Fibroblast of villous mesenchyme (primary cell): ENCODE measurements at regions not wholly inside any gene's neighbourhood (a gene's known extent, or its start where the extent isn't known, plus 50 kb on each side); places are given as distances from the start of the nearest gene placed in this dataset.

Experiments used
- DNase-seq: peaks from one replicate; pipeline ENCODE4 v3.0.0-alpha.2; 2010; ENCODE audit warnings: low read depth
- H3K4me3 ChIP-seq: 2 replicates; pipeline ENCODE4 v1.5.1; 2011; ENCODE audit warnings: low read depth, mild to moderate bottlenecking, low read length
- TF ChIP-seq, protein P1 (sequence below): IDR thresholded peaks from 2 replicates; pipeline ENCODE4 v1.5.1; 2012; ENCODE audit warnings: low read depth, mild to moderate bottlenecking, low read length; ENCODE audit not compliant: insufficient read depth

DNA sequence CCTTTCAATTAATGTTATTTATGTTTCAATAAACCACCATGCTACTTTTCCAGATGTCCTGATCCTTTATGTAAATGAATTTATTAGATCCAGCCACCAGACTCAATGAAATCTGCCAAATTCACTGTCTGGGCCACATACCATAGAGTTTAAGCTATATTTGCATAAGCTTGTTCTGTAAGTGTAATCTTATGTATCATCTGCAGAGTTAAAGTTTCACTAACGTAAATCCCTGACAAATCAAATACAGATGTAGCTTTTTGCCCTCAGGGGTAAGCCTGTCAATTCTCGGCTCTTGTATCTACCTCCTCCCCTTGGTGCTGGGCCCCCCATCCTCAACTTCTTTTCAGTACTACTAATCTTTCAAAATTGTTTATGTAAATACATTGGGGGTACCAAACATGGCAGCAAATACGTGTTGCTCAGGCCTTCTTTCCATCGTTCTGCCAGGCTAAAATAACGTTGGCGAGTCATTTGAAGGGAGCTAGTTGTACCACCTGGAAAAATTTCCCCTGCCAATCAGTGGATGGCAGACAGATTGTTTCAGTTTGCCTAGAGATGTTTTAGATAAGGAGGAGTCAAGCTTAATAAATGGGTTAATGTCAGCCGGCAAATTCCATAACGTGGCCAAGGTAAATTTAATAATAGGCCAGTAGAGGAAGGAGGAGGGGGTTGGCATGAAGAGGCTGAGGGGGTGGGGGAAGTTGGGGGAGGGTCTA, 79.6 kb downstream of the RPS12 start:
- no peak for DNase-seq
- H3K4me3 ChIP-seq, result no peak overlapping the region
- TF ChIP-seq, protein P1, sequence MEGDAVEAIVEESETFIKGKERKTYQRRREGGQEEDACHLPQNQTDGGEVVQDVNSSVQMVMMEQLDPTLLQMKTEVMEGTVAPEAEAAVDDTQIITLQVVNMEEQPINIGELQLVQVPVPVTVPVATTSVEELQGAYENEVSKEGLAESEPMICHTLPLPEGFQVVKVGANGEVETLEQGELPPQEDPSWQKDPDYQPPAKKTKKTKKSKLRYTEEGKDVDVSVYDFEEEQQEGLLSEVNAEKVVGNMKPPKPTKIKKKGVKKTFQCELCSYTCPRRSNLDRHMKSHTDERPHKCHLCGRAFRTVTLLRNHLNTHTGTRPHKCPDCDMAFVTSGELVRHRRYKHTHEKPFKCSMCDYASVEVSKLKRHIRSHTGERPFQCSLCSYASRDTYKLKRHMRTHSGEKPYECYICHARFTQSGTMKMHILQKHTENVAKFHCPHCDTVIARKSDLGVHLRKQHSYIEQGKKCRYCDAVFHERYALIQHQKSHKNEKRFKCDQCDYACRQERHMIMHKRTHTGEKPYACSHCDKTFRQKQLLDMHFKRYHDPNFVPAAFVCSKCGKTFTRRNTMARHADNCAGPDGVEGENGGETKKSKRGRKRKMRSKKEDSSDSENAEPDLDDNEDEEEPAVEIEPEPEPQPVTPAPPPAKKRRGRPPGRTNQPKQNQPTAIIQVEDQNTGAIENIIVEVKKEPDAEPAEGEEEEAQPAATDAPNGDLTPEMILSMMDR, result no peak

DNA sequence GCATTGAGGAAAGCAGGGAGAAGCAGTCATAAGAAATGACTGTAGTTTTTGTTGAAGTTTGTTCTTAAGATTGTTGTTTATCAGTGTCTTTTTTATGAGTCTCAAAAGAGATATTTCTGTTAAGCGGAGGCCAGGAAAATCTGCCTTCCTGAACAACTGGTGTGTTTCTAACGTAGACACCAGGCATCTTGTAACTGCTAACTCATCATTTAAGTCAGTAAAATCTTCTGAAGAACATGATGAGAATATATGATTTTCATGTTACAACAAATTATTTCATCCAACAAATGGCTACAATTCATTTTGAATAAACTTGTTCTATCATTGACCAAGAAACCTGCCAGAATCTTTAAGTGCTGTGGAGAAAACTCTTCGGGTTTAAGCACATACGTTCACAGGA, 84.0 kb downstream of the RPS12 start:
- H3K4me3 ChIP-seq, result no peak overlapping the region
- TF ChIP-seq, protein P1, result no peak
- DNase-seq, result no peak

DNA sequence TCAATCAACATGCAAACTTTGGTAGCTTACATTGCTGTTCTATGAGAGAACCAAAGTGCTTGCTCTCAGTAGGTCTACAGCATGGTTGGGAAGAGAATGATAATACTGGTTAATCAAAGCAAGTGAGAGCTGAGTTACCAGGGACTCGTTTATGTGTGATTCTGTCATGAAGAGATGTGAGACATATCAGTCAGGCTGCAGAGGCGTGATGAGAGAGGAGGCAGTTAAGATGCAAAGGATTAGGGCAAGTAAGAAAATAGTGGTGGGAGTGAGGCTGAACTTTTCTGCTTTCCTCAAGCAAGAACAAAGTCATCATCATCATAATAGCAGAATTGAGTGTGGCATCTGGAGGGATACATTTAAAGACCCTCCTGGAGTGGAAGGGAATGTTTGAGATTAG, 86.5 kb downstream of the RPS12 start:
- H3K4me3 ChIP-seq, result no peak overlapping the region
- TF ChIP-seq, protein P1, result no peak
- DNase-seq, result no peak

DNA sequence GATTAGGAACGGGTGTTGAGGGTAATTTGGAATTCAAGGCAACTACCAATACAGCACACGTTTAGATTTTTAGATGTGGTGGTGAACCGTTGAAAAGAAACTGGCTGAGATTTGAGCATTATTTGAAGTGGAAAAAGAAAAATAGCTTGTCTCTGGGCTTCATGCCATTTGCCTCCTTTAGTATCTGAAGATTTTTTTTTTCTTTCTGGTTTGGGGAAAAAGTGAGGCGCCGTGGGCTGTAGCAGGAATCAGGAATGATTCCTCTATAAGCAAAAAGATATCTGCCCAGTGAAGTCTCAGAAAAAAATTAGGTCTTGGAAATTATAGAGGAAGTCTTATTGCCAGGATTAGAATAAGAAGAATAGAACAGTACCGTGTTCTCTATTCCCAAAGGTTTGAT, 88.5 kb downstream of the RPS12 start:
- no peak for DNase-seq
- TF ChIP-seq, protein P1, result no peak

DNA sequence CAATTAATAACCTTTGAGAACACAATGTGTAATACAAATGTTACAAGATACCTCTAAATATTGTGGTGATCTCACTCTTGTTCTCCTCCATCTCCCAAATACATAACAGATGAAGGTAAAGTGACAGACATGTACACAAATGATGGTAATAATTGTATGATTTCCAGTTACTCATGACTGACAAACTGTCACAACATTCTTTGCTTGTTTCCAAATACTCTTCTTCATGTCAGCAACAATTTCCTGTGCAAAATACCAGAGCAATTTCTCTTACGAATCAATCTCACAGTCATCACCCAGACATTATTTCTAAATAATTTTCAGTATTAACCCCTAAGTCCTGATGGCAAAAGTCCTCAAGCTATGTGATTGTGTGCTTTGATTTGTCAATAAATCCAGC, 92.9 kb downstream of the RPS12 start:
- TF ChIP-seq, protein P1, result no peak
- H3K4me3 ChIP-seq, result no peak overlapping the region
- no peak for DNase-seq

More for the DNA sequence above, 88.5 kb downstream of the RPS12 start:
- no peak overlapping the region for H3K4me3 ChIP-seq

DNA sequence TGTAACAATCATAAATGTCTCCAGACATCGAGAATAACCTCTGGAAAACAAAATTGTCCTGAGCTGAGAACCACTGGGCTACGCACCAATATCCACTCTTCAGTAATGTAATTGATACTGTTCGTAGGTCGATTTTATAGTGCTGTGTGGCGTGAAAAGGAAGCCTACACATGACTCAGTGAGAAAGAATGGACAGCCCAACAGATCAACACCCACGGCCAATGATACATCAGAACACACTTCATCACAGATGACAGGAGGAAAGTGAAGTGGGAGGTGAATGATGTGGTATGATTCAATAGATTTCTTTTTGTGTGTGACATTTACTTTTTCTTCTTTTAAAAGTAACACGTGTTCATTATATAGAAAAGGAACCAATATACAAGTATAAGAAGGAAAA, 93.5 kb downstream of the RPS12 start:
- no peak overlapping the region for H3K4me3 ChIP-seq
- TF ChIP-seq, protein P1, result no peak
- DNase-seq, result peak; percentile 35

DNA sequence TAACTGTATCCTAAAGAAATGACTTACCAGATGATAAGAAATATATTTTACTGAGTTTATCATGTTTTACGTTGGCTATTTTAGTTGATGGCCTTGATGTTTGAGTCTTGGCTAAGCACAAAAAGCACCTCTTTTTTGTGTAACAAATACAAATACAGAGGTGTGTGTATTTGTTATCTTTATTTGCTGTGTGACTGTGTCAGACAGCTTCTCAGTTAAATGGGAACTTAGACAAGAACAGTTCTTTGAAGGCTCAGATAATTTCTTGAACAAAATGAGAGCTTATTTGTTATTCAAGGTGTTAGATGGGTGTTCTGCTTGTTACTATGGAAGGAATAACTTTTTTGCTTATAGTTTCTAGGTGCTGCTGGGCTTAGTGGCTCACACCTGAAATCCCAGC, 95.4 kb downstream of the RPS12 start:
- no peak for DNase-seq
- no peak overlapping the region for H3K4me3 ChIP-seq
- TF ChIP-seq, protein P1, result no peak
